ENCODE measurements at regions not wholly inside any gene's neighbourhood (a gene's known extent, or its start where the extent isn't known, plus 50 kb on each side); places are given as distances from the start of the nearest gene placed in this dataset.
A peak's percentile ranks its signal among the peaks of the same experiment; 100 is the strongest.
"Not testable (repeated sequence)": the region's sequence is repeated elsewhere in the genome, so short reads cannot be mapped to it uniquely, and the experiment has no call there.

DNA sequence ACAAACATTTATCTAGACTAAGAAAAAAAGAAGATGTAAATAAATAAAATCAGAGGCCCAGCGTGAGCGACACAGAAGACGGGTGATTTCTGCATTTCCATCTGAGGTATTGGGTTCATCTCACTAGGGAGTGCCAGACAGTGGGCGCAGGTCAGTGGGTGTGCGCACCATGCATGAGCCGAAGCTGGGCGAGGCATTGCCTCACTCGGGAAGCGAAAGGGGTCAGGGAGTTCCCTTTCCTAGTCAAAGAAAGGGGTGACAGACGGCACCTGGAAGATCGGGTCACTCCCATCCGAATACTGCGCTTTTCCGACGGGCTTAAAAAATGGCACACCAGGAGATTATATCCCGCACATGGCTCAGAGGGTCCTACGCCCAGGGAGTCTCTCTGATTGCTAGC, 79.5 kb upstream of the ABCD2 start:
- not testable (repeated sequence) for H3K9ac ChIP-seq (ENCODE audit: low read length); H4K20me1 ChIP-seq (ENCODE audit: insufficient read depth, low read length); H3K4me3 ChIP-seq (ENCODE audit: low read length); H3K36me3 ChIP-seq (replicated peaks; ENCODE audit: low read depth, low read length); H3K4me1 ChIP-seq (ENCODE audit: low read length); H3K27ac ChIP-seq (ENCODE audit: low read length); H3K4me2 ChIP-seq (ENCODE audit: low read length); H2AFZ ChIP-seq (ENCODE audit: low read depth, low read length); H3K9me3 ChIP-seq (ENCODE audit: insufficient read depth, low read length); H3K27me3 ChIP-seq (ENCODE audit: low read depth, low read length); H3K79me2 ChIP-seq (ENCODE audit: low read length)

- no peak overlapping the region for H3K27ac ChIP-seq (ENCODE audit: low read length)
- H3K9me3 ChIP-seq (ENCODE audit: insufficient read depth, low read length) = no peaks in the 10 kb centered on the region
- no peaks in the 10 kb centered on the region for H3K27me3 ChIP-seq (ENCODE audit: low read depth, low read length)
- no peaks in the 10 kb centered on the region for H3K36me3 ChIP-seq (replicated peaks; ENCODE audit: low read depth, low read length)
- TF ChIP-seq, protein P1, sequence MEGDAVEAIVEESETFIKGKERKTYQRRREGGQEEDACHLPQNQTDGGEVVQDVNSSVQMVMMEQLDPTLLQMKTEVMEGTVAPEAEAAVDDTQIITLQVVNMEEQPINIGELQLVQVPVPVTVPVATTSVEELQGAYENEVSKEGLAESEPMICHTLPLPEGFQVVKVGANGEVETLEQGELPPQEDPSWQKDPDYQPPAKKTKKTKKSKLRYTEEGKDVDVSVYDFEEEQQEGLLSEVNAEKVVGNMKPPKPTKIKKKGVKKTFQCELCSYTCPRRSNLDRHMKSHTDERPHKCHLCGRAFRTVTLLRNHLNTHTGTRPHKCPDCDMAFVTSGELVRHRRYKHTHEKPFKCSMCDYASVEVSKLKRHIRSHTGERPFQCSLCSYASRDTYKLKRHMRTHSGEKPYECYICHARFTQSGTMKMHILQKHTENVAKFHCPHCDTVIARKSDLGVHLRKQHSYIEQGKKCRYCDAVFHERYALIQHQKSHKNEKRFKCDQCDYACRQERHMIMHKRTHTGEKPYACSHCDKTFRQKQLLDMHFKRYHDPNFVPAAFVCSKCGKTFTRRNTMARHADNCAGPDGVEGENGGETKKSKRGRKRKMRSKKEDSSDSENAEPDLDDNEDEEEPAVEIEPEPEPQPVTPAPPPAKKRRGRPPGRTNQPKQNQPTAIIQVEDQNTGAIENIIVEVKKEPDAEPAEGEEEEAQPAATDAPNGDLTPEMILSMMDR (IDR thresholded peaks at IDR 0.05; ENCODE audit: low read depth, low read length) = no peak
- no peak for TF ChIP-seq EZH2phosphoT487 (IDR thresholded peaks at IDR 0.05; ENCODE audit: low read depth)
- H2AFZ ChIP-seq (ENCODE audit: low read depth, low read length) = no peak overlapping the region
- H3K79me2 ChIP-seq (ENCODE audit: low read length) = no peaks in the 10 kb centered on the region
- H3K4me3 ChIP-seq (ENCODE audit: low read length) = no peak overlapping the region
- H4K20me1 ChIP-seq (ENCODE audit: insufficient read depth, low read length) = no peaks in the 10 kb centered on the region
- no peaks in the 10 kb centered on the region for H3K4me1 ChIP-seq (ENCODE audit: low read length)
- no peak overlapping the region for H3K9ac ChIP-seq (ENCODE audit: low read length)
- no peak overlapping the region for H3K4me2 ChIP-seq (ENCODE audit: low read length)
Measured at GRCh38 chr12:39697108-39697507, 77.5 kb upstream of the ABCD2 start.

DNA sequence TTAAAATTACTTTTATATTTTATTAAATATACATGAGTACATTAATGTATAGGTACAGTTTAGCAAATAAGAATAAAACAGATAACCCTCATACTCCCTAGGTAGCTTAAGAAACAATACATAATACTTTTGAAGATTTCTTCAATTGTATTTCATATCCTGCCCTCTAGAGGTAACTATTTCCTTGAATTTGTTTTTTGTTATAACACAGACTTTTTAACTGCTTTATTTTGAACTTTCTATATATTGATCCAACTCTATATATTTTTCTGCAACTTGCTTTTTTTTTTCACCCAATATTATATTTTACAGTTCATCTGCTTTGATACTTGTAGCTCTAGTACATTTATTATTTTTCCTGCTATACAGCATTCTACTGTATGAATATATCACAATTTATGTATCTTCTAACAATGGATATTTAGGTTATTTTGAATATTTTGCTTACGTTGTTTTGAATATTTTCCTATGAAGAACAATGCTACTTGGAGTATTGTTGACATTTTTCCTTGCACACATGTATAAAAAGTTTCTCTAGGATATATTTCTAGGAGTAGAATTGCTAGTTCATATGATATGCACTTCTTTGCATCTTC, 72.8 kb upstream of the ABCD2 start:
- no peaks in the 10 kb centered on the region for H3K9me3 ChIP-seq (ENCODE audit: insufficient read depth, low read length)
- H4K20me1 ChIP-seq (ENCODE audit: insufficient read depth, low read length) = no peaks in the 10 kb centered on the region
- H3K79me2 ChIP-seq (ENCODE audit: low read length) = no peaks in the 10 kb centered on the region
- H3K36me3 ChIP-seq (replicated peaks; ENCODE audit: low read depth, low read length) = no peaks in the 10 kb centered on the region
- no peak overlapping the region for H3K27ac ChIP-seq (ENCODE audit: low read length)
- TF ChIP-seq EZH2phosphoT487 (IDR thresholded peaks at IDR 0.05; ENCODE audit: low read depth) = no peak
- TF ChIP-seq, protein P1 (IDR thresholded peaks at IDR 0.05; ENCODE audit: low read depth, low read length) = peak; percentile 58
- no peaks in the 10 kb centered on the region for H3K27me3 ChIP-seq (ENCODE audit: low read depth, low read length)
- H3K4me2 ChIP-seq (ENCODE audit: low read length) = no peak overlapping the region
- H3K4me1 ChIP-seq (ENCODE audit: low read length) = no peaks in the 10 kb centered on the region
- H3K4me3 ChIP-seq (ENCODE audit: low read length) = no peak overlapping the region
- H2AFZ ChIP-seq (ENCODE audit: low read depth, low read length) = no peak overlapping the region
- no peak overlapping the region for H3K9ac ChIP-seq (ENCODE audit: low read length)

- H3K4me2 ChIP-seq (ENCODE audit: low read length) = no peak overlapping the region
- H3K9ac ChIP-seq (ENCODE audit: low read length) = no peak overlapping the region
- no peaks in the 10 kb centered on the region for H3K27me3 ChIP-seq (ENCODE audit: low read depth, low read length)
- no peaks in the 10 kb centered on the region for H3K36me3 ChIP-seq (replicated peaks; ENCODE audit: low read depth, low read length)
- no peaks in the 10 kb centered on the region for H3K4me1 ChIP-seq (ENCODE audit: low read length)
- H4K20me1 ChIP-seq (ENCODE audit: insufficient read depth, low read length) = no peaks in the 10 kb centered on the region
- TF ChIP-seq, protein P1 (IDR thresholded peaks at IDR 0.05; ENCODE audit: low read depth, low read length) = no peak
- TF ChIP-seq EZH2phosphoT487 (IDR thresholded peaks at IDR 0.05; ENCODE audit: low read depth) = no peak
- H3K9me3 ChIP-seq (ENCODE audit: insufficient read depth, low read length) = no peaks in the 10 kb centered on the region
- no peak overlapping the region for H2AFZ ChIP-seq (ENCODE audit: low read depth, low read length)
- no peaks in the 10 kb centered on the region for H3K79me2 ChIP-seq (ENCODE audit: low read length)
- H3K27ac ChIP-seq (ENCODE audit: low read length) = no peak overlapping the region
- H3K4me3 ChIP-seq (ENCODE audit: low read length) = no peak overlapping the region
Measured at GRCh38 chr12:39685854-39686657, 66.5 kb upstream of the ABCD2 start.

Data from OCI-LY3 (cell line).